PC-9 (cell line): ENCODE measurements at regions not wholly inside any gene's neighbourhood (a gene's known extent, or its start where the extent isn't known, plus 50 kb on each side); places are given as distances from the start of the nearest gene placed in this dataset.

Source experiments
- CTCF ChIP-seq: fragments of 200-600 bp; sonication (generic); conservative IDR thresholded peaks from 2 replicates; pipeline ENCODE4 v1.6.1; 2017; ENCODE audit warnings: mixed run types, antibody characterized with exemption, mild to moderate bottlenecking, moderate library complexity
- EZH2 ChIP-seq: fragments of 200-600 bp; sonication (generic); IDR thresholded peaks from 2 replicates; pipeline ENCODE4 v1.8.0; 2017; ENCODE audit warnings: antibody characterized with exemption, low read depth

- TF ChIP-seq CTCF (no peak), EZH2 (no peak)
Observed at GRCh38 chr4:133390198-133390855, 241.2 kb downstream of the PCDH10 start.
